Fibroblast of lung (primary cell): ENCODE measurements at regions not wholly inside any gene's neighbourhood (a gene's known extent, or its start where the extent isn't known, plus 50 kb on each side); places are given as distances from the start of the nearest gene placed in this dataset.

Experiments used
- DNase-seq, 2 donors: peaks; one replicate each; pipeline versions ENCODE4 v3.0.0 to v3.0.0-alpha.2; 2010; ENCODE audit warnings: low read depth in 2 of 2
- H2AFZ ChIP-seq: 2 replicates; pipeline ENCODE4 v1.5.1; 2012; ENCODE audit warnings: low read length, control low read depth, inconsistent platforms
- H3K27ac ChIP-seq: 2 replicates; pipeline ENCODE4 v1.5.1; 2011; ENCODE audit warnings: low read length, control low read depth; ENCODE audit not compliant: insufficient read depth
- H3K27me3 ChIP-seq: 2 replicates; pipeline ENCODE4 v1.5.1; 2011; ENCODE audit warnings: mild to moderate bottlenecking, low read length; ENCODE audit not compliant: control insufficient read depth, insufficient read depth
- H3K36me3 ChIP-seq: 2 replicates; pipeline ENCODE4 v1.5.1; 2011; ENCODE audit warnings: low read length; ENCODE audit not compliant: control insufficient read depth, insufficient read depth
- H3K4me1 ChIP-seq: 2 replicates; pipeline ENCODE4 v1.5.1; 2011; ENCODE audit warnings: low read length; ENCODE audit not compliant: control insufficient read depth, insufficient read depth; ENCODE audit errors: extremely low read depth
- H3K4me2 ChIP-seq: 2 replicates; pipeline ENCODE4 v1.5.1; 2011; ENCODE audit warnings: low read length, control low read depth; ENCODE audit not compliant: insufficient read depth; ENCODE audit errors: extremely low read depth
- H3K4me3 ChIP-seq, 4 experiments: fragments of 200-600 bp in 1 of 4; sonication (generic) in 1 of 4; replicated peaks in 1 of 4; 2 replicates each; pipeline ENCODE4 v1.5.1; 2011 to 2016; ENCODE audit warnings: low read length in 4 of 4, low read depth in 3 of 4, mild to moderate bottlenecking in 3 of 4, control low read depth in 2 of 4, inconsistent platforms in 1 of 4, mixed read lengths in 1 of 4; ENCODE audit not compliant: insufficient read depth in 1 of 4; ENCODE audit errors: control extremely low read depth in 1 of 4
- H3K79me2 ChIP-seq: 2 replicates; pipeline ENCODE4 v1.5.1; 2012; ENCODE audit warnings: mild to moderate bottlenecking, low read length, inconsistent platforms; ENCODE audit not compliant: control insufficient read depth, insufficient read depth
- H3K9ac ChIP-seq: 2 replicates; pipeline ENCODE4 v1.5.1; 2011; ENCODE audit warnings: mild to moderate bottlenecking, low read length, control low read depth; ENCODE audit not compliant: insufficient read depth
- H3K9me3 ChIP-seq: 2 replicates; pipeline ENCODE4 v1.5.1; 2012; ENCODE audit warnings: low read depth, low read length; ENCODE audit not compliant: control insufficient read depth, insufficient read depth
- H4K20me1 ChIP-seq: 2 replicates; pipeline ENCODE4 v1.5.1; 2011; ENCODE audit warnings: low read length; ENCODE audit not compliant: control insufficient read depth, insufficient read depth; ENCODE audit errors: extremely low read depth
- EZH2 ChIP-seq: IDR thresholded peaks from 2 replicates; pipeline ENCODE4 v1.5.1; 2012; ENCODE audit warnings: low read length, control low read depth, mild to moderate bottlenecking; ENCODE audit errors: missing control alignments
- TF ChIP-seq, protein P1 (sequence below), 2 donors: IDR thresholded peaks in 1 of 2; conservative IDR thresholded peaks in 1 of 2; 1 replicate in 1 of 2; 2 replicates in 1 of 2; pipeline ENCODE4 v1.5.1; 2011 to 2012; ENCODE audit warnings: low read length in 2 of 2, control low read depth in 1 of 2, inconsistent platforms in 1 of 2, low read depth in 1 of 2, mild to moderate bottlenecking in 1 of 2

DNA sequence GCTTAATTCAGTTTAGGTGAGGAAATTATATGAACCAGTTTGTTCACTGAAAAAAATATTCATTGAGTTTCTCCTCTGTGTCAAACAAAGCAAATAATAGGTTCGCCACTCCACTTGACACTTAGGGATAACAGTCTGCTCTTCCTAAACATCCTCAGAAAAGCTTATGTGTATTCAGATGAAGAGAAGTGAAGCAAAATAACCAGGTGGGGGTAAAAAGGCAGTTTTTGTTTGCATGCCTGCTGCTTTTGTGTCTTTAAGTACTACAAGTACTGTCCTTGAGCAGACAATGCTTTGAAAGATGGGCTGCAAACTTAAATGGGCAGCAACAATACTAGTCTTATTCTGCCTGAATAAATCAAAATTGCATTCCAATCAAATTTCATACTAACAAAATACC, 910.7 kb upstream of the MDGA2 start:
- Histone ChIP-seq H2AFZ (no peak overlapping the region), H3K4me3 (no peak overlapping the region), H3K4me1 (no peaks in the 10 kb centered on the region), H3K9me3 (no peaks in the 10 kb centered on the region), H4K20me1 (no peaks in the 10 kb centered on the region), H3K79me2 (no peaks in the 10 kb centered on the region), H3K36me3 (no peaks in the 10 kb centered on the region), H3K4me2 (no peak overlapping the region), H3K27me3 (no peaks in the 10 kb centered on the region), H3K9ac (no peak overlapping the region), H3K27ac (no peak overlapping the region)
- TF ChIP-seq EZH2, result no peak
- TF ChIP-seq, protein P1, sequence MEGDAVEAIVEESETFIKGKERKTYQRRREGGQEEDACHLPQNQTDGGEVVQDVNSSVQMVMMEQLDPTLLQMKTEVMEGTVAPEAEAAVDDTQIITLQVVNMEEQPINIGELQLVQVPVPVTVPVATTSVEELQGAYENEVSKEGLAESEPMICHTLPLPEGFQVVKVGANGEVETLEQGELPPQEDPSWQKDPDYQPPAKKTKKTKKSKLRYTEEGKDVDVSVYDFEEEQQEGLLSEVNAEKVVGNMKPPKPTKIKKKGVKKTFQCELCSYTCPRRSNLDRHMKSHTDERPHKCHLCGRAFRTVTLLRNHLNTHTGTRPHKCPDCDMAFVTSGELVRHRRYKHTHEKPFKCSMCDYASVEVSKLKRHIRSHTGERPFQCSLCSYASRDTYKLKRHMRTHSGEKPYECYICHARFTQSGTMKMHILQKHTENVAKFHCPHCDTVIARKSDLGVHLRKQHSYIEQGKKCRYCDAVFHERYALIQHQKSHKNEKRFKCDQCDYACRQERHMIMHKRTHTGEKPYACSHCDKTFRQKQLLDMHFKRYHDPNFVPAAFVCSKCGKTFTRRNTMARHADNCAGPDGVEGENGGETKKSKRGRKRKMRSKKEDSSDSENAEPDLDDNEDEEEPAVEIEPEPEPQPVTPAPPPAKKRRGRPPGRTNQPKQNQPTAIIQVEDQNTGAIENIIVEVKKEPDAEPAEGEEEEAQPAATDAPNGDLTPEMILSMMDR (conservative IDR thresholded peaks at IDR 0.05 in 1 of 2, IDR thresholded peaks at IDR 0.05 in 1 of 2; ENCODE audit: low read depth in 1 of 2, low read length in 2 of 2), result no peak
- no peak for DNase-seq

DNA sequence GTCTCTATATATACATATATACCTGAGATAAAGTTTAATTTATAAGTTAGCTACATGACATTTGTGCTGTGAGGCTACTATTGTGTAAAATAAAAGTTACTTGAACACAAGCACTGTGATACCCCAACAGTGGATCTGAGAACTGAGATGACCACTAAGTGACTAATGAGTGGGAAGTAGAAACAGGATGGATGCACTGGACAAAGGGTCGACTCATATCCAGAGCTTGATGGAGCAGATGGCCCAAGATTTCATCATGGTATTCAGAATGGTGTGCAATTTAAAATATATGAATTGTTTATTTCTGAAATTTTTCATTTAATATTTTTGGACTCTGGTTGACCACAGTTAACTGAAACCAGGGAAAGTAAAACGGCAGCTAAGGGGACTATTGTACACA, 908.6 kb upstream of the MDGA2 start:
- DNase-seq, result peak; percentile 24 to 50
- no peak overlapping the region for H3K27ac ChIP-seq
- no peak overlapping the region for H2AFZ ChIP-seq
- no peak overlapping the region for H3K4me2 ChIP-seq
- H3K4me3 ChIP-seq, result no peak overlapping the region
- no peak for TF ChIP-seq EZH2
- TF ChIP-seq, protein P1 (conservative IDR thresholded peaks at IDR 0.05 in 1 of 2, IDR thresholded peaks at IDR 0.05 in 1 of 2; ENCODE audit: low read depth in 1 of 2, low read length in 2 of 2), result no peak
- no peaks in the 10 kb centered on the region for H4K20me1 ChIP-seq
- H3K36me3 ChIP-seq, result no peaks in the 10 kb centered on the region
- H3K9ac ChIP-seq, result no peak overlapping the region
- no peaks in the 10 kb centered on the region for H3K9me3 ChIP-seq
- H3K4me1 ChIP-seq, result no peaks in the 10 kb centered on the region
- no peaks in the 10 kb centered on the region for H3K79me2 ChIP-seq
- H3K27me3 ChIP-seq, result no peaks in the 10 kb centered on the region

DNA sequence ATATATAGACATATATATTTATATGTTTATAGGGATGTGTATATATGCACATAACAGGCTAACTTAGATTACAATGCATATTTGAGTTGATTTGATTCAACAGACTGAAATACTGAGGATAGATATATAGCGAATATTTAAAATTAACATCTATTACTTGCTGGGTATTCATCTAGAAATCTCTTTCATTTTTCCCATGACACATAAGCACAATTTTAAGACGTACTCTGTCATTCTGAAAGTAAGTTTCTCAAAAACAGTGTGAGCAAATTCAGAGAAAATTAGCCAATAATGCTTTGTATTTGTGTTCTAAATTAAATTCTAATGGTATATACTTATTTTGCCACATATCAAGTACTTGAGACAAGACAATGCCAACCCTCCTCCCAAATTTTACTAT, 907.5 kb upstream of the MDGA2 start:
- H3K36me3 ChIP-seq, result no peaks in the 10 kb centered on the region
- H3K4me1 ChIP-seq, result no peaks in the 10 kb centered on the region
- no peak for DNase-seq
- H3K4me2 ChIP-seq, result no peak overlapping the region
- no peaks in the 10 kb centered on the region for H3K27me3 ChIP-seq
- no peak overlapping the region for H3K9ac ChIP-seq
- no peak for TF ChIP-seq EZH2
- TF ChIP-seq, protein P1 (conservative IDR thresholded peaks at IDR 0.05 in 1 of 2, IDR thresholded peaks at IDR 0.05 in 1 of 2; ENCODE audit: low read depth in 1 of 2, low read length in 2 of 2), result no peak
- H3K9me3 ChIP-seq, result no peaks in the 10 kb centered on the region
- H4K20me1 ChIP-seq, result no peaks in the 10 kb centered on the region
- H3K27ac ChIP-seq, result no peak overlapping the region
- no peak overlapping the region for H3K4me3 ChIP-seq
- no peaks in the 10 kb centered on the region for H3K79me2 ChIP-seq
- no peak overlapping the region for H2AFZ ChIP-seq
